Liver (tissue), 8 donors: ENCODE measurements at regions not wholly inside any gene's neighbourhood (a gene's known extent, or its start where the extent isn't known, plus 50 kb on each side); places are given as distances from the start of the nearest gene placed in this dataset.

ENCODE experiments used
- DNase-seq: peaks from one replicate; pipeline ENCODE4 v3.0.0-alpha.2; 2017; ENCODE audit warnings: low spot score
- H3K27ac ChIP-seq, 2 donors: one replicate each; pipeline ENCODE4 v1.7.0; 2013; ENCODE audit warnings: inconsistent platforms in 2 of 2, low read length in 2 of 2, control low read depth in 1 of 2, low read depth in 1 of 2, mild to moderate bottlenecking in 1 of 2
- H3K27me3 ChIP-seq, 4 donors: one replicate each; pipeline versions ENCODE4 v1.6.1 to v1.7.0; 2013; ENCODE audit warnings: low read length in 3 of 4, inconsistent platforms in 1 of 4, mild to moderate bottlenecking in 1 of 4, moderate library complexity in 1 of 4; ENCODE audit not compliant: control insufficient read depth in 4 of 4, insufficient read depth in 4 of 4
- H3K36me3 ChIP-seq, 4 donors: one replicate each; pipeline versions ENCODE4 v1.6.1 to v1.7.0; 2013; ENCODE audit warnings: low read length in 3 of 4, mild to moderate bottlenecking in 3 of 4, low read depth in 1 of 4, moderate library complexity in 1 of 4; ENCODE audit not compliant: control insufficient read depth in 4 of 4, insufficient read depth in 3 of 4
- H3K4me1 ChIP-seq, 4 donors: one replicate each; pipeline versions ENCODE4 v1.6.1 to v1.7.0; 2013; ENCODE audit warnings: low read length in 3 of 4, mild to moderate bottlenecking in 3 of 4, moderate library complexity in 1 of 4; ENCODE audit not compliant: control insufficient read depth in 4 of 4, insufficient read depth in 4 of 4
- H3K4me3 ChIP-seq, 3 donors: one replicate each; pipeline versions ENCODE4 v1.6.1 to v1.7.0; 2013; ENCODE audit warnings: low read length in 3 of 3, control low read depth in 1 of 3, low read depth in 1 of 3, mild to moderate bottlenecking in 1 of 3
- H3K9ac ChIP-seq, 2 donors: one replicate each; pipeline ENCODE4 v1.7.0; 2013; ENCODE audit warnings: low read length in 2 of 2, mild to moderate bottlenecking in 2 of 2, moderate library complexity in 2 of 2, control low read depth in 1 of 2, low read depth in 1 of 2
- H3K9me3 ChIP-seq, 4 donors: one replicate each; pipeline versions ENCODE4 v1.6.1 to v1.7.0; 2013; ENCODE audit warnings: low read length in 3 of 4; ENCODE audit not compliant: control insufficient read depth in 4 of 4
- CTCF ChIP-seq: fragments of 150-350 bp; IDR thresholded peaks from 2 replicates; pipeline ENCODE4 v1.5.1; 2017; ENCODE audit warnings: improper control_type of control experiment, low read depth, low read length; ENCODE audit not compliant: missing input control
- FOXA1 ChIP-seq: IDR thresholded peaks from 2 replicates; pipeline ENCODE4 v1.6.1; 2016; ENCODE audit warnings: antibody characterized with exemption
- FOXA2 ChIP-seq: IDR thresholded peaks from 2 replicates; pipeline ENCODE4 v1.6.1; 2016; ENCODE audit warnings: antibody characterized with exemption
- HNF4A ChIP-seq, 2 donors: conservative IDR thresholded peaks; 2 replicates each; pipeline ENCODE4 v1.6.1; 2016; ENCODE audit warnings: antibody characterized with exemption in 2 of 2, mild to moderate bottlenecking in 2 of 2
- HNF4G ChIP-seq: IDR thresholded peaks from 2 replicates; pipeline ENCODE4 v1.6.1; 2016; ENCODE audit warnings: antibody characterized with exemption
- MAX ChIP-seq: IDR thresholded peaks from 2 replicates; pipeline ENCODE4 v1.6.1; 2016; ENCODE audit warnings: antibody characterized with exemption
- RAD21 ChIP-seq, 2 donors: IDR thresholded peaks; 2 replicates each; pipeline ENCODE4 v1.6.1; 2016; ENCODE audit warnings: antibody characterized with exemption in 2 of 2, mild to moderate bottlenecking in 2 of 2
- REST ChIP-seq: IDR thresholded peaks from 2 replicates; pipeline ENCODE4 v1.6.1; 2016; ENCODE audit warnings: antibody characterized with exemption, mild to moderate bottlenecking
- RXRA ChIP-seq, 2 donors: IDR thresholded peaks; 2 replicates each; pipeline ENCODE4 v1.6.1; 2017 to 2018; ENCODE audit warnings: antibody characterized with exemption in 2 of 2, mild to moderate bottlenecking in 1 of 2
- ZBTB33 ChIP-seq: IDR thresholded peaks from 2 replicates; pipeline ENCODE4 v1.6.1; 2016; ENCODE audit warnings: antibody characterized with exemption
- WGBS: extraction: QIAGEN DNeasy Blood & Tissue Kit; methylation state at CpG from one replicate; pipeline ENCODE4 v1.1.7; 2013; 5-methylcytosine and 5-hydroxymethylcytosine counted together
- donor health status: healthy.
- donor health status: healthy.
- donor health status: healthy.
- donor health status: healthy.
- donor health status: healthy.

- 84% methylated on average over 1 of the region's 1 CpG for WGBS
- no peak for DNase-seq
- Histone ChIP-seq H3K27ac (no peak overlapping the region), H3K9ac (no peak overlapping the region), H3K4me1 (no peaks in the 10 kb centered on the region), H3K9me3 (peaks cover 0 to 4% (median 1%) of the 10 kb centered on the region in 4 donors), H3K4me3 (no peak overlapping the region), H3K36me3 (no peaks in the 10 kb centered on the region), H3K27me3 (no peaks in the 10 kb centered on the region)
- no peak for TF ChIP-seq FOXA2
- no peak for TF ChIP-seq ZBTB33
- TF ChIP-seq REST, result no peak
- TF ChIP-seq CTCF, result no peak
- no peak for TF ChIP-seq MAX
- no peak for TF ChIP-seq FOXA1
- no peak for TF ChIP-seq HNF4G
These were observed 408.0 kb upstream of the GJE1 start for GRCh38 chr6:141724731-141725130.

- 72% methylated on average over 5 of the region's 5 CpGs for WGBS
These were observed 413.2 kb upstream of the GJE1 start for GRCh38 chr6:141719476-141719875.

More at GRCh38 chr6:141719476-141719875, 413.2 kb upstream of the GJE1 start:
- Histone ChIP-seq H3K27ac (no peak overlapping the region), H3K4me3 (no peak overlapping the region), H3K27me3 (no peaks in the 10 kb centered on the region), H3K4me1 (no peaks in the 10 kb centered on the region), H3K36me3 (no peaks in the 10 kb centered on the region), H3K9ac (no peak overlapping the region), H3K9me3 (peaks cover 0 to 4% (median 1%) of the 10 kb centered on the region in 4 donors)
- TF ChIP-seq ZBTB33 (no peak), HNF4A (conservative IDR thresholded peaks at IDR 0.05) (no peak), RXRA (IDR thresholded peaks at IDR 0.05) (no peak), RAD21 (IDR thresholded peaks at IDR 0.05) (no peak), FOXA2 (no peak)
- DNase-seq, result no peak
